ENCODE measurements at regions not wholly inside any gene's neighbourhood (a gene's known extent, or its start where the extent isn't known, plus 50 kb on each side); places are given as distances from the start of the nearest gene placed in this dataset.

GRCh38 chr2:35538796-35539195 lies 816.8 kb upstream of the CRIM1 start:
- Histone ChIP-seq H3K9me3 (no peaks in the 10 kb centered on the region), H3K36me3 (no peaks in the 10 kb centered on the region), H3K4me3 (no peak overlapping the region), H3K27me3 (no peaks in the 10 kb centered on the region), H3K27ac (no peak overlapping the region), H3K4me1 (no peaks in the 10 kb centered on the region)
- intact Hi-C loops (cut with DNase I) = no loop called here
- 52 to 79% methylated on average over 3 of the region's 3 CpGs for WGBS, 2 donors
- no peak for DNase-seq
- TF ChIP-seq CTCF (IDR thresholded peaks at IDR 0.05) (no peak), POLR2A (IDR thresholded peaks at IDR 0.05) (no peak)

GRCh38 chr2:35530615-35531135 lies 824.9 kb upstream of the CRIM1 start:
- WGBS, 2 donors = 28 to 55% methylated on average over 5 of the region's 5 CpGs
- H3K27ac ChIP-seq = peak overlapping the region in 2 of 4 donors; percentile 55 to 57
- peaks cover 0 to 9% (median 0%) of the 10 kb centered on the region in 3 donors for H3K4me1 ChIP-seq
- TF ChIP-seq CTCF (IDR thresholded peaks at IDR 0.05) = peak in 1 of 6 experiments; percentile 34
- no peak for TF ChIP-seq POLR2A (IDR thresholded peaks at IDR 0.05)
- no peak for DNase-seq
- no peaks in the 10 kb centered on the region for H3K27me3 ChIP-seq
- no peaks in the 10 kb centered on the region for H3K36me3 ChIP-seq
- intact Hi-C loops (cut with DNase I) = no loop called here
- H3K4me3 ChIP-seq = no peak overlapping the region
- no peaks in the 10 kb centered on the region for H3K9me3 ChIP-seq

- no peaks in the 10 kb centered on the region for H3K27me3 ChIP-seq
- peaks cover 0 to 9% (median 0%) of the 10 kb centered on the region in 3 donors for H3K4me1 ChIP-seq
- no peak for DNase-seq
- no peaks in the 10 kb centered on the region for H3K36me3 ChIP-seq
- H3K4me3 ChIP-seq = no peak overlapping the region
- intact Hi-C loops (cut with DNase I) = no loop called here
- 64 to 75% methylated on average over 2 of the region's 2 CpGs for WGBS, 2 donors
- H3K9me3 ChIP-seq = no peaks in the 10 kb centered on the region
- TF ChIP-seq CTCF (IDR thresholded peaks at IDR 0.05) (no peak), POLR2A (IDR thresholded peaks at IDR 0.05) (no peak)
- no peak overlapping the region for H3K27ac ChIP-seq
Observed at GRCh38 chr2:35526741-35527140, 828.8 kb upstream of the CRIM1 start.

GRCh38 chr2:35522450-35522849 lies 833.1 kb upstream of the CRIM1 start:
- no peak for TF ChIP-seq CTCF (IDR thresholded peaks at IDR 0.05)
- TF ChIP-seq POLR2A (IDR thresholded peaks at IDR 0.05) = no peak
- Histone ChIP-seq H3K27me3 (no peaks in the 10 kb centered on the region), H3K27ac (no peak overlapping the region), H3K36me3 (no peaks in the 10 kb centered on the region), H3K9me3 (peaks cover 0 to 5% (median 0%) of the 10 kb centered on the region in 3 donors), H3K4me1 (no peaks in the 10 kb centered on the region), H3K4me3 (no peak overlapping the region)
- intact Hi-C loops (cut with DNase I) = no loop called here
- WGBS, 2 donors = 86 to 100% methylated on average over 1 to 3 of the region's 3 CpGs
- DNase-seq = no peak

GRCh38 chr2:35510636-35511035 lies 844.9 kb upstream of the CRIM1 start:
- Histone ChIP-seq H3K4me1 (no peaks in the 10 kb centered on the region), H3K27me3 (no peaks in the 10 kb centered on the region), H3K27ac (no peak overlapping the region), H3K36me3 (no peaks in the 10 kb centered on the region), H3K9me3 (no peaks in the 10 kb centered on the region), H3K4me3 (no peak overlapping the region)
- TF ChIP-seq POLR2A (IDR thresholded peaks at IDR 0.05) (no peak), CTCF (IDR thresholded peaks at IDR 0.05) (no peak)
- DNase-seq = no peak
- intact Hi-C loops (cut with DNase I) = no loop called here
- WGBS, 2 donors = 59 to 63% methylated on average over 3 of the region's 3 CpGs
